B cell (primary cell): ENCODE measurements at regions not wholly inside any gene's neighbourhood (a gene's known extent, or its start where the extent isn't known, plus 50 kb on each side); places are given as distances from the start of the nearest gene placed in this dataset.

Experiments used
- ATAC-seq: fragments of 200-7000 bp; cut with Tn5 transposase; one replicate; pipeline ENCODE4 v1.10.0; 2021; ENCODE audit warnings: low read depth, mild to moderate bottlenecking, moderate number of reproducible peaks, moderate library complexity
- CTCF ChIA-PET: fragments of 350-600 bp; sonication (Branson Sonifier 250); formaldehyde crosslinking; loops from one replicate; lab custom pipeline; 2021; ENCODE audit warnings: antibody characterized with exemption, inconsistent platforms; lab: Charles Lee
- POLR2A ChIA-PET: fragments of 350-600 bp; sonication (Branson Sonifier 250); formaldehyde crosslinking; loops from one replicate; lab custom pipeline; 2021; ENCODE audit warnings: antibody characterized with exemption; lab: Charles Lee
- DNase-seq: peaks from one replicate; pipeline ENCODE4 v3.0.0; 2013
- H2AFZ ChIP-seq: 2 replicates; pipeline ENCODE4 v1.6.1; 2012; ENCODE audit warnings: mild to moderate bottlenecking, low read depth, low read length; ENCODE audit not compliant: insufficient read depth, poor library complexity, severe bottlenecking
- H3K27ac ChIP-seq, 2 donors: 1 replicate in 1 of 2; 2 replicates in 1 of 2; pipeline ENCODE4 v1.5.1; 2012 to 2013; ENCODE audit warnings: low read length in 2 of 2, mild to moderate bottlenecking in 2 of 2, moderate library complexity in 1 of 2
- H3K27me3 ChIP-seq, 4 experiments: fragments of 200-600 bp in 1 of 4; sonication (generic) in 1 of 4; replicated peaks in 1 of 4; 1 replicate in 2 of 4; 2 replicates in 2 of 4; pipeline versions ENCODE4 v1.6.1 to v1.7.0; 2013 to 2016; ENCODE audit warnings: low read length in 3 of 4, mild to moderate bottlenecking in 2 of 4, mixed read lengths in 1 of 4, moderate library complexity in 1 of 4; ENCODE audit not compliant: insufficient read depth in 4 of 4, control insufficient read depth in 3 of 4; ENCODE audit errors: control extremely low read depth in 1 of 4
- H3K36me3 ChIP-seq, 2 experiments: replicated peaks in 1 of 2; 1 replicate in 1 of 2; 2 replicates in 1 of 2; pipeline versions ENCODE4 v1.6.1 to v1.7.1; 2013; ENCODE audit warnings: low read length in 1 of 2; ENCODE audit not compliant: insufficient read depth in 2 of 2, control insufficient read depth in 1 of 2; ENCODE audit errors: control extremely low read depth in 1 of 2, extremely low read depth in 1 of 2
- H3K4me1 ChIP-seq, 2 donors: fragments of 200-600 bp in 1 of 2; sonication (generic) in 1 of 2; 1 replicate in 1 of 2; 2 replicates in 1 of 2; pipeline versions ENCODE4 v1.5.1 to v1.6.1; 2013 to 2017; ENCODE audit warnings: low read length in 2 of 2; ENCODE audit not compliant: control insufficient read depth in 2 of 2, insufficient read depth in 2 of 2
- H3K4me2 ChIP-seq: replicated peaks from 2 replicates; pipeline ENCODE3; 2012; ENCODE audit warnings: mild to moderate bottlenecking, low read depth, low read length; ENCODE audit not compliant: poor library complexity, severe bottlenecking
- H3K4me3 ChIP-seq, 5 experiments: fragments of 200-600 bp in 1 of 5; sonication (generic) in 1 of 5; 1 replicate in 3 of 5; 2 replicates in 2 of 5; pipeline versions ENCODE4 v1.5.1 to v1.7.0; 2011 to 2016; ENCODE audit warnings: low read length in 4 of 5, mild to moderate bottlenecking in 4 of 5, low read depth in 2 of 5, control low read depth in 1 of 5, moderate library complexity in 1 of 5; ENCODE audit not compliant: insufficient read depth in 1 of 5; ENCODE audit errors: control extremely low read depth in 1 of 5, extremely low read depth in 1 of 5
- H3K79me2 ChIP-seq: fragments of 200-600 bp; sonication (generic); one replicate; pipeline ENCODE4 v1.6.0; 2016; ENCODE audit warnings: low read length; ENCODE audit not compliant: control insufficient read depth, insufficient read depth
- H3K9ac ChIP-seq: fragments of 200-600 bp; sonication (generic); 2 replicates; pipeline ENCODE4 v1.6.1; 2017; ENCODE audit warnings: mild to moderate bottlenecking, low read length, moderate library complexity
- H3K9me3 ChIP-seq, 3 donors: one replicate each; pipeline versions ENCODE4 v1.6.1 to v1.7.1; 2013; ENCODE audit warnings: low read length in 2 of 3; ENCODE audit not compliant: control insufficient read depth in 2 of 3, insufficient read depth in 1 of 3; ENCODE audit errors: control extremely low read depth in 1 of 3
- H4K20me1 ChIP-seq: 2 replicates; pipeline ENCODE4 v1.6.0; 2012; ENCODE audit warnings: mild to moderate bottlenecking, low read length; ENCODE audit not compliant: insufficient read depth, control insufficient read depth, poor library complexity, severe bottlenecking
- H3K27ac Mint-ChIP-seq: one replicate; pipeline ENCODE4 v1.8.0; 2021; ENCODE audit warnings: mixed read lengths
- H3K27me3 Mint-ChIP-seq: one replicate; pipeline ENCODE4 v1.8.0; 2021; ENCODE audit warnings: mixed read lengths
- H3K4me1 Mint-ChIP-seq: one replicate; pipeline ENCODE4 v1.8.0; 2021; ENCODE audit warnings: mixed read lengths
- H3K4me3 Mint-ChIP-seq: one replicate; pipeline ENCODE4 v1.8.0; 2021; ENCODE audit warnings: mixed read lengths
- H3K9me3 Mint-ChIP-seq: one replicate; pipeline ENCODE4 v1.8.0; 2022; ENCODE audit warnings: mixed read lengths; ENCODE audit not compliant: insufficient read depth
- EZH2 ChIP-seq: IDR thresholded peaks from 2 replicates; pipeline ENCODE4 v1.6.1; 2012; ENCODE audit warnings: borderline replicate concordance, low read depth, mild to moderate bottlenecking, moderate library complexity, low read length; ENCODE audit not compliant: insufficient read depth, poor library complexity, severe bottlenecking
- WGBS: methylation state at CpG from one replicate; pipeline ENCODE4 v1.1.5; 2013; ENCODE audit warnings: missing lambda C conversion rate; ENCODE audit not compliant: insufficient coverage; 5-methylcytosine and 5-hydroxymethylcytosine counted together
- intact Hi-C: fragments of 100-400 bp; cut with micrococcal nuclease; formaldehyde crosslinking; loops from one replicate; pipeline ENCODE4 v1.10.0; 2022
- TF ChIP-seq, protein P1 (sequence below): fragments of 200-600 bp; IDR thresholded peaks from one replicate; pipeline ENCODE4 v1.8.0; 2022; ENCODE audit warnings: antibody characterized with exemption, mild to moderate bottlenecking

DNA sequence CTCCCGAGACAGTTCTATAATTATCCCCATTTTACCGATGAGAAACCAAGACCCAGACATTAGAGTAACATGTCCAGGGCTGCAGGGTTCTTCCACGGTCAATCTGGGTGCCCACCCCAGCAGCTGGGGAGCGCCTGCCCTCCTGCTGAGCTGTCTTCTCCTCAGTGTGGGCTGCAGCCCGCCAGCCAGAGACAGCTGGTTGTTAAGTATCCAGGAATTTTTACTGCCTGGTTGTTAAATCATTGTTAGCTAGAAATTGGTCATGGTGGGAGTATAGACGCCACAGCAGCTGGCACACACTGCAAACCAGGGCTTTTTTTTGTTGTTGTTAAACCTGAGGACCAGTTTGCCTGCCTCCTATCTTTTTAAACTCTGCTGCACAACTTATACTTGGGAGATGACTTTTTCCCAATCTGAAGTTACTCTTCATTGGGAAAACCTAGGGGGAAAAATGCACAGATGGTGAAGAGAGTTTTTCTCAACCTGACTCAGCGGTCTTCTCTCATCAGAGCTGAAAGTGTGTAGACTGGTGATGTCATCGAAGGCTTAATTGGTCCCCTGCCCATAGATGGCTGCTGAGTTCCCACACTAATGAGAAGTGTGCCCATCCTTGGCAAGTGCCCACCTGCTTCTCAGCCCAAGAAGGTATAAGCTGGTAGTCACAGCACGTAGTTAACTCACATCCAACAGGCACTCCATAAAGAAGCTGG lies 208.6 kb downstream of the DRD1 start:
- no peaks in the 10 kb centered on the region for H3K9me3 ChIP-seq
- H3K27me3 Mint-ChIP-seq: peaks cover 3% of the 10 kb centered on the region
- no peak overlapping the region for H3K27ac Mint-ChIP-seq
- H3K9me3 Mint-ChIP-seq: no peaks in the 10 kb centered on the region
- no peak for DNase-seq
- WGBS: 86% methylated on average over 9 of the region's 9 CpGs
- H3K9ac ChIP-seq: no peak overlapping the region
- H3K36me3 ChIP-seq: no peaks in the 10 kb centered on the region
- no peak overlapping the region for H3K27ac ChIP-seq
- no peak overlapping the region for H3K4me3 Mint-ChIP-seq
- ATAC-seq: no peak
- no peak overlapping the region for H3K4me3 ChIP-seq
- no peaks in the 10 kb centered on the region for H3K79me2 ChIP-seq
- CTCF ChIA-PET: no interaction called here
- peaks cover 0 to 2% (median 0%) of the 10 kb centered on the region in 4 experiments for H3K27me3 ChIP-seq
- POLR2A ChIA-PET: no interaction called here
- intact Hi-C loops: no loop called here
- H3K4me1 ChIP-seq: no peaks in the 10 kb centered on the region
- H2AFZ ChIP-seq: no peak overlapping the region
- no peak for TF ChIP-seq EZH2
- TF ChIP-seq, protein P1, sequence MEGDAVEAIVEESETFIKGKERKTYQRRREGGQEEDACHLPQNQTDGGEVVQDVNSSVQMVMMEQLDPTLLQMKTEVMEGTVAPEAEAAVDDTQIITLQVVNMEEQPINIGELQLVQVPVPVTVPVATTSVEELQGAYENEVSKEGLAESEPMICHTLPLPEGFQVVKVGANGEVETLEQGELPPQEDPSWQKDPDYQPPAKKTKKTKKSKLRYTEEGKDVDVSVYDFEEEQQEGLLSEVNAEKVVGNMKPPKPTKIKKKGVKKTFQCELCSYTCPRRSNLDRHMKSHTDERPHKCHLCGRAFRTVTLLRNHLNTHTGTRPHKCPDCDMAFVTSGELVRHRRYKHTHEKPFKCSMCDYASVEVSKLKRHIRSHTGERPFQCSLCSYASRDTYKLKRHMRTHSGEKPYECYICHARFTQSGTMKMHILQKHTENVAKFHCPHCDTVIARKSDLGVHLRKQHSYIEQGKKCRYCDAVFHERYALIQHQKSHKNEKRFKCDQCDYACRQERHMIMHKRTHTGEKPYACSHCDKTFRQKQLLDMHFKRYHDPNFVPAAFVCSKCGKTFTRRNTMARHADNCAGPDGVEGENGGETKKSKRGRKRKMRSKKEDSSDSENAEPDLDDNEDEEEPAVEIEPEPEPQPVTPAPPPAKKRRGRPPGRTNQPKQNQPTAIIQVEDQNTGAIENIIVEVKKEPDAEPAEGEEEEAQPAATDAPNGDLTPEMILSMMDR: no peak
- H3K4me1 Mint-ChIP-seq: no peaks in the 10 kb centered on the region
- H4K20me1 ChIP-seq: no peaks in the 10 kb centered on the region
- H3K4me2 ChIP-seq: no peak overlapping the region

DNA sequence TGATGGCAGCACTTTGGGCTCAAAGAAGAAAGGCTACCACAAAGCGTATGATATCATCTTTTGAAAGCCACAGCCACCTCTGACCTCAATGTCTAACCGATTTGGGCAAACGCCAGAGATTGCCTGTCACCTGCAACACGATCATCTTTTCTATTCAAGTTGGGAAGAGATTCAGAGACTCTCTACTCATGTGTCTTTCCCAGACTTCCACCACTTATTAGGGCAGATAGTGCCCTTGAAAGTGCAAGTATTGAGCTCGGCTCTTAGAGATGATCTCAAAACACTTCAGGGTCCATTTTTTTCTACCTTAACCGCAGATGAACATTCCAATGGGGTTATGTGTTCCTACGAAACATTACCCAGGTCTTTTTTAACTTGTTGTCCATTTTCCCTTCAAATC lies 213.7 kb downstream of the DRD1 start:
- no peak overlapping the region for H3K27ac Mint-ChIP-seq
- WGBS: 69% methylated on average over 5 of the region's 7 CpGs
- H2AFZ ChIP-seq: no peak overlapping the region
- peaks cover 0 to 3% (median 0%) of the 10 kb centered on the region in 3 donors for H3K9me3 ChIP-seq
- ChIA-PET CTCF (no interaction called here), POLR2A (no interaction called here)
- DNase-seq: no peak
- no peak for ATAC-seq
- peaks cover 3% of the 10 kb centered on the region for H3K27me3 Mint-ChIP-seq
- no peak overlapping the region for H3K9ac ChIP-seq
- no peak overlapping the region for H3K4me2 ChIP-seq
- H3K4me3 ChIP-seq: no peak overlapping the region
- no peaks in the 10 kb centered on the region for H3K36me3 ChIP-seq
- no peak overlapping the region for H3K4me3 Mint-ChIP-seq
- H3K27ac ChIP-seq: no peak overlapping the region
- no peaks in the 10 kb centered on the region for H3K27me3 ChIP-seq
- TF ChIP-seq, protein P1: no peak
- TF ChIP-seq EZH2: no peak
- no peaks in the 10 kb centered on the region for H4K20me1 ChIP-seq
- intact Hi-C loops: no loop called here
- no peaks in the 10 kb centered on the region for H3K4me1 Mint-ChIP-seq
- H3K79me2 ChIP-seq: no peaks in the 10 kb centered on the region
- H3K4me1 ChIP-seq: no peaks in the 10 kb centered on the region
- no peaks in the 10 kb centered on the region for H3K9me3 Mint-ChIP-seq
